Fibroblast of gingiva (primary cell): ENCODE measurements at regions not wholly inside any gene's neighbourhood (a gene's known extent, or its start where the extent isn't known, plus 50 kb on each side); places are given as distances from the start of the nearest gene placed in this dataset.
"Not testable (repeated sequence)": the region's sequence is repeated elsewhere in the genome, so short reads cannot be mapped to it uniquely, and the experiment has no call there.

Source experiments
- DNase-seq: peaks from one replicate; pipeline ENCODE4 v3.0.0-alpha.2; 2011; ENCODE audit warnings: low read depth

DNA sequence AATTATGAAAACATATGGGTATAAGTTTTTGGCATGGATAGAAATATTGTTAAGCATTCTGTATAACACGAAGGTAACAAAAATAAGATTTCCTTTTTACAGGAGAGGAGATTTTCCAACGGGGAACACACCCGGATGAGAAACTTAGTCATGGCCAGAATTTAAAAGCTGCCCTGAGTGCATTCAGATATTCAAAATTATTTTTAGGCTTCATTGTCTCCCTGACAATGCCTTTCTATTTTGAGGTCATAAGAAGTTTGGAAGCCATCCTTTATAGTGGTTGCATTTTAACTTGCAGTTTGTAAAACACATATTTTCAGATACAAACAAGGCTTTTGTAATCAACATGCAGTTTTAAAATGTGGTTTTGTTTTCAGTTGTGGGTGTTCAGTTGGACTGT lies 357.5 kb upstream of the FAM47C start:
- no peak for DNase-seq

DNA sequence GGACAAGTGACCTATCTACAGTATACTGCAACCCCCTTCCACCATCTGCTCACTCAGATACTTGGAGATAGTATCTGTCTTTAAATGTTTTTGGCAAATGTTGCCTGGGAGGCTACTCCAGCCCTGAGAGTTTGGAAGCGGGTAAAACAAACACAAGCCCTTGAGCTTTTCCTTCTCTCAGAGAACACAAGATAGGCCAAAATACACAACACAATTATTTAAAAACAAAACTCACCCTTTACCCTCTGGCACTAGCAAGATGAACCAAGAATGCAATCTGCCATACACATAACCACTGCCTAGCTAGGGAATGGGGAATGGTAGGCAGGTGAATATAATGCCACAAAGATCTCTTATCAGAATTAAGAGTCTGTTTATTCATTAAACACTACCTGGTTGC lies 324.7 kb upstream of the FAM47C start:
- no peak for DNase-seq

DNA sequence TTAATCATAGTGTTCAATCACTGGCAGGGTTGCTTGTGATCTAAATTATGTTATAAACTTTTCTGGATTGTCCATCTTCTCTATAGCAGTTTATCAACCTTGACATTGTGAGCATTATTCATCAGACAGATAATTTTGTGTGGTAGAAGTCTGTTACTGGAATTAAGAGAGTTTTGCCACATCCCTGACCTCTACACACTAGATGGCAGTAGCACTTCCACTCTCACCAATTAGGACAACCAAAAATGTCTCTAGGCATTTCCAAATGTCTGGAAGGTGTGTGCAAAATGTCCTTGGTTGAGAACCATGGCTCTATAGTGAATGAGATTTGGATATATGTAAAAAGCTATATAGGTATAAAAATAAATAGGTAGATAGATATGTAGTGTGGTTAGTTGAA lies 324.1 kb upstream of the FAM47C start:
- no peak for DNase-seq

GRCh38 chrX:36721990-36722389 lies 286.2 kb upstream of the FAM47C start:
- DNase-seq = no peak

- no peak for DNase-seq
Observed at GRCh38 chrX:36753602-36754001, 254.6 kb upstream of the FAM47C start.

DNA sequence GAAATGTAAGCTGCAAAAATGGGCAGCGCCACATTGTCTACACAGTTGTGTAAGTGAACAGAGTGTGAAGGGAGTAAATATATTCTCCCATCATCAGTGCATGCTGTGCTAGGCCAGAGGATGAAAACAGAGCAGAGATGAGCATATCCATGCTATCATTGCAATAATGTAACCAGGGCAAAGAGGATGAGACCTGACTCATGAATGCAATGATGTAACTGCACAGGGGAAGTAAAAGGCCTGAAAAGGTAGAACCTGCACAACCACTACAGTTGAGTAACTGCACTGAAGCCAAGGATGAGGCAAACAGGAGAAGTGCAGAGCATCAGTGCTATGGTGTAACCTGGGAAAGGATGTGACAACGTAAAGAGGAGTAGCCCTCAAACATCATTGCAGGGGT lies 220.4 kb upstream of the FAM47C start:
- no peak for DNase-seq

- no peak for DNase-seq
Observed at GRCh38 chrX:36803151-36803550, 205.0 kb upstream of the FAM47C start.

GRCh38 chrX:36804066-36804465 lies 204.1 kb upstream of the FAM47C start:
- DNase-seq = no peak

DNA sequence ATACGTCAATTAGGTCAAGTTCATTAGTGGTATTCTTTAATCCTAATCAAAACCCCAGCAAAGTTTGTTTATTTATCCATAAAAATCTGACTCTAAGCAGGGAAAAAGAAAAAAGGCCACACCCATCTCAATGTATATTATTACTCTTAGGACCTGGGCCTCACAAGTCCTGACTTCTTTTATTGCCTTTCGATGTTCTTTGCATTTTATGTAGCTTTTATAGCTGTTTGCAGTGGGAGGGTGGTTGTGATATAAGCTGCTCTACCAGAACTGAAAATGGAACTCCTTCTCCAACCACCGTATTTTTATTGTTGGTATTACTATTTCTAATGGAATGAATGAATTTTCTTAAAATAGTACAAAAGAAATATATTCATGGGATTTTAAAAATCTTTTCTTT lies 163.3 kb upstream of the FAM47C start:
- no peak for DNase-seq

DNA sequence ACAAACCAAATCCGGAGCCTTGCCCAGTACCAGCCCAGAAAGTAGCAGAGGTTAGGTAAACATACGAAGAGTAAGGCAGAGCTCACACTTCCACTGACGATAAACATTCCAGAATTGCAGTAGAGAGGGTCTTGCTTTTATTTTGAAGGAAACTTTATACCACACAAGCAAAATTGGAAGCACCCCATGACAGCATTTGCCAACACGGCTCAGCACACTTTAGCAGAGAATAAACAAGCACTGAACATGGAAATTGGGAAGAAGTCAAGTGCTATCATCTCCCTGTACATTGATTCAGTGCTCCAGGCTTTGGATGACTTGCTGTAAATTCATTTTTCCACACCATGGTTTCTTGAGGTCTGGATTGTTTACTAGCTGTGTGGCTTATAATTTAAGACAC lies 160.7 kb upstream of the FAM47C start:
- DNase-seq = no peak

DNA sequence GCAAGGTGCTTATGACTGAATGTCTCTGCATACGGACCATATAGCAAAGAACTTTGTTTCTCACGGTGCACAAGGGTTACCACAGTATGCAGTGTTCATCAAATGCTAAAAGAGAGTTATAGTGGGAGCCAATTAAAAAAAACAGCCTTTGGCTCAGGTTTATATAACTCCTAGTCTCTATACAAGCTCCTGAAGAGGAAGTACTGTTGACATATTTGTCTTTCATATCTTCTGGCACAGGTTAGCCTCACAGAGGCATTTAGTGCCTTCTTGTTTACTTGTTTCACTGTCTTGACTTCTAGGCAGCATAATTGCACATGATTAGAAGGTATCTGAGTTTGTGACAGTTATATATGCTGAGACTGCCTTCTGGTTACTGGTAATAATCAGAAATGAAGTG lies 158.8 kb upstream of the FAM47C start:
- DNase-seq = no peak

DNA sequence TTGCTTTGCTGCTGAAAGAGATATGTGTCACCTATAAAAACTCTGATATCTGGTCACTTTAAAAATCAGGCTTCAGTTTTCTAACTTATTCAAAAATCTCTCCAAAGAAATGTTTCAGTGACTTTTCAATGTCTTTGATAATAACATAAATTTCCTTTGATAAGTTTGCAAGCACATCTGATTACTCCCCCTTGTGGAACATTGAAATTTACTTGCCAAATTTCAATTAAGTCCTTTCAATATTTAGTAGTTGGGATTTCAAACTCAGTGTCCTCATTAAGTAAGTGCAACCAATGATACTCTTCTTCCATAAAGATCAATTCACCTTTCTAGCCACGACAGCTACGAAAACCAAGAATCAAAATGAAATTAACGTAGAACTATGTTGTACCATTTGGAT lies 151.3 kb upstream of the FAM47C start:
- no peak for DNase-seq

DNA sequence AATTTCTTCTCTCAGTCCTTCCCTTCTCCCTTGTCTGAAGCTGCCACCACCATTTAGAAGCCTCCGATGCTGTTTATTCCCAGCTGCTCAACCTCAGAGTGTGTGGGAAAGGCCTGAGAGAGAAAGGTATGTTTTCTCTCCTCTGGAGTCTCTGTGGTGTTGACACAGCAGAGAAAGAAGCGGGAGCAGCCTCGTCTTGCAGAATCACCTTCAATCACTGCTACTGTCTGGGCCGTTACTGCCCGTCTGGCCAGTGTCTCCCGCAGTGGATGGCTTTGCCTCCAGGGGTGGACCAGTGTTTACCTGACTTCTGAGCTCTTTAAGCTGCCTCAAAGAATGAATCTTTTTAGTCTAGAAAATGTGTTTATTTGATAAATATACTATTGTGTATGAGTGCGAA lies 148.9 kb upstream of the FAM47C start:
- DNase-seq = no peak

DNA sequence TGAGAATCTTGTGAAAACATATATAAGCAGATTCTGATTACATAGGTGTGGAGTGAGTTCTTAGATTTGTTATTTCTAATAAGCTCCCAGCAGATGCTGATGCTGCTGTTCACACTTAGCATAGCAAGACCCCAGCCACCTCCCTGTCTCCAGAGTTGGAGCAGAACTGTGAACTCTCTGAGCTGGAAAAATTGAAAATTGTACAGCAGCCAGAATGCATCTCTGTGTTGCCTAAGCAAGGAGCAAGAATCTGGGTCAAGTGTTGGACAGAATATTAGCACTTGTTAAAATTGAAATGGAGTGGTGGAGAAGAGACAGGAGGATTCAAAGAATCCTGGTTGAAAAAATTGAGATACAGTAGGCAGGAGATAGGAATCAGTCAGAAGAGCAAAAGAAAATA lies 146.6 kb upstream of the FAM47C start:
- DNase-seq = no peak

DNA sequence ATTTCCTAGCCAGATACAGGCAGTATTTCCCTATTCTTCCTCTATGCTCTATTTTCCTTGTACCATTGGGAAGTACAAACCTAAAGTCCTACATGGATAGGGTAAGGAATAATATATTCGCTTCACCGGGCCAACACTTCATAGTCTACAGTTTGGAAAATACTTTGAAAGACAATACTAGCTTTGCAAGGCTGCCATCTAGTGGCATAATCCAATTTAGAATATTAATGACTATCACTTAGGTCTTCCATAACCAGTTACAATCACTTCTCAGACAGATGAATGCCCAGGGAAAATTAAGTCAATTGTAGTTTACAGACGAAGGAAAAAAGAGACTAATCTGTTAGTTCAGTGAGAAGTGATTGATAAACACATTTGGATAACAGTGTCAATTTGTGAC lies 141.0 kb upstream of the FAM47C start:
- peak; percentile 0 for DNase-seq

- no peak for DNase-seq
Observed at GRCh38 chrX:36868592-36868991, 139.6 kb upstream of the FAM47C start.

GRCh38 chrX:36869457-36869856 lies 138.7 kb upstream of the FAM47C start:
- no peak for DNase-seq

DNA sequence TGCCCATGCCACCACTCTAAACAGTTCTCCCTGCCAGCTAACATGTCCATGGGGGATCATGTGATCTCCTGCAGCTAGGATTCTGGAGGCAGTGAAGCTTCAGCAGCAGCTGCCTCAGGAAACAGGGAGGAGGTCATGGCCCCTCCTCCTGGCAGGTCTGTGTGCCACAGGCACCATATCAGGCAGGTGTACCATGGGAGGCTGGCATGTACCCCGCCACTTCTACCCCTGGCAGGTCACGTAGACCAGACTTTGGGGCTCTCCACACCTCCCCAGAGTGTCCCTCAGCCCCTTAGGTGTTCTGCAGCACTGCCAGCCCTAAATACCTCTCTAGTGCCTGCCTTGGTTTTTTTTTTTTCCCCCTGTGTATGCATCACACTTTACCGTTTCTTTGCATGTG lies 110.5 kb upstream of the FAM47C start:
- DNase-seq = no peak

DNA sequence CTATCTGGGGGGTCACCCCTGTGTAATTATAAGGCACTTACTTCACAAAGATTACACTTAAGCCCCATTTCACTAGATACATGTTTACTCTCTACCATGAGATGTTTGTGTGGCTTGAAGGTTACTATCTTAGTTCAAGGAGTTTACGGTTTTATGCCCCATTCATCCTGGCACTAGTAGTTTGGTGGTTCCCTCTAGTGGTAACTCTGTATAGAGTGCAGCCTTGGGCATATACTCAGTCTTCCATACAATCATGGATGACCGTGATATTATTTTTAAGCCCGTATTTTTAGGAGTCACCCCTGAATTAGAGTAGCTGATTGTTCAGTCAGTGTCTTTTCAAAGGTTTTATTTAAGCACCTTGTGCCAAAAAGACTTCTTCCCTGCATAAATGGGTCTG lies 109.9 kb upstream of the FAM47C start:
- DNase-seq = no peak

DNA sequence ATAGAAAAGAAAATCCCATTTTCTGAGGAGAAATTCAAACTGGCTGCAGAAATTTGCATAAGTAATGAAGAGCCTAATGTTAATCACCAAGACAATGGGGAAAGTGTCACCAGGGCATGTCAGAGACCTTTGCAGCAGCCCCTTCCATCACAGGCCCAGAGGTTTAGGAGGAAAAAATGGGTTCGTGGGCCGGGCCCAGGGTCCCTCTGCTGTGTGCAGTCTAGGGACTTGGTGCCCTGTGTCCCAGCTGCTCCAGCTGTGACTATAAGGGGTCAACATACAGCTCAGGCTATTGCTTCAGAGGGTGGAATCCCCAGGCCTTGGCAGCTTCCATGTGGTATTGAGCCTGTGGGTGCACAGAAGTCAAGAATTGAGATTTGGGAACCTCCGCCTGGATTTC lies 103.6 kb upstream of the FAM47C start:
- not testable (repeated sequence) for DNase-seq

DNA sequence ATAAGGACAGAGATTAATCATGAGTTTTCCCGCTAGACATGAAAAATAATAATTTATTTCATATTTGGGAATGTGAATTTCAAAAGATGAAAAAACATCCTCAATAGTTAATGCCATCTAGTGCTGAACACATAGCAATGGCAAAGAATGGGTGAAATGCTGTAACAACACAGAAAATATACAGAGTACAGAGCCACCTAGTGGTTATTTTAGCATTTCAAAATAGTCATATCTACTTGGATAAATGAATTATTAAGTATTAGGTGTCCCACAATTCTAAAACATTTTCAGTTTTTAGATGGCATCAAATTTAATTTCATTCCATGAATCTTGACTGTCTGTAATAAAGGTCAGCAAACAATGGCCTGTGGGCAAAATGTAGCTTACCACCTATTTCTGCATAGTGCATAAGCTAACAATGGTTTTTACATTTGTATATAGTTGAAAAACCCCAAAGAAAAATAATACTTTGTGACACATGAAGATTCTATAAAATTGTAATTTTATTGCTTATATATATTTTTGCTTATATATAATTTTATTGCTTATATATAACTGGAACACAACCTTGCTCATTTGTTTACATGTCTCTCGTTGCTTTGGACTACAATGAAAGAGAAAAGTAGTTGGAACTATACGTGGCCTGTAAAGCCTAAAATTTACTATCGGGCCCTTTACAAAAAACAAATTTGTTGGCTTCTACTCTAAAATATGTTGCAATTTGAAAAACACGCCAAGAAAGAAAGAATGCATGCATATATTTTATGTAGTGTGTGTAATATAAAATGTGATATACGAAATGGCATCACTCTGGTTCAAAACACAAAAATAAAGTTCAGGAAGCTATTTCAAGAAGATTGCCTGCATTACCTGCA lies 99.1 kb upstream of the FAM47C start:
- DNase-seq = peak; percentile 2

DNA sequence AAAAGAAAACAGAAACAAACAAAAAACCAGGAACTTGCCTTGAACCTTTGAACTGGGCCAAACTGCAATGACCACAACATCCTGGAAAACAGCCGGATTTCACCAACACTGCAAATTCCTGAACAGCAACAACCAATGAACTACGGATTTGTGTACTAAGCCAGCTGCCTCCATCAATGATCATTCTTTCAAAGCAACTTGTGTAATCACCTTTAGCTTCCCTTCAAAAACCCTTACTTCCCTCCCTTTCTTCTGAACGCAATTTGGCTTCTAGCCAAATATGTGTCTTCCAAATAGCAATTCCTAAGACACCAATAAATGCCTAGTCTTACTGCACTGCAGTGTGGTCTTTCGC lies 98.5 kb upstream of the FAM47C start:
- DNase-seq = peak; percentile 21

DNA sequence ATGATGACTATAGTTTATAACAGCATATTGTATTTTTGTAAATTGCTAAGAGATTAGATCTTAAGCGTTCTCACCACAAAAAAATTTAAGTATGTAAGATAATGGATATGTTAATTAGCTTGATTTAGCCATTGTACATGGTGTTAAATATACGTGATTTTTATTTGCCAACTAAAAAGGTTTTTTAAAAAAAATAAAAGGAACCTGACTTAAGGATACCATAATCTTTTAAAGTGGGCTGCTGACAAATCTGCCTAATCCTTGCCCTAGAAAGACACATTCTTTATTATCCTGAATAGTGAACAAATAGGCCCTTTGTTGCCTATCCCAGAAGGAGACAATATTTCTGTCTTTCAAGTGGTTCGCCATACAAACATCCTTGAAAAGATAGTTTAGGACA lies 94.6 kb upstream of the FAM47C start:
- no peak for DNase-seq

DNA sequence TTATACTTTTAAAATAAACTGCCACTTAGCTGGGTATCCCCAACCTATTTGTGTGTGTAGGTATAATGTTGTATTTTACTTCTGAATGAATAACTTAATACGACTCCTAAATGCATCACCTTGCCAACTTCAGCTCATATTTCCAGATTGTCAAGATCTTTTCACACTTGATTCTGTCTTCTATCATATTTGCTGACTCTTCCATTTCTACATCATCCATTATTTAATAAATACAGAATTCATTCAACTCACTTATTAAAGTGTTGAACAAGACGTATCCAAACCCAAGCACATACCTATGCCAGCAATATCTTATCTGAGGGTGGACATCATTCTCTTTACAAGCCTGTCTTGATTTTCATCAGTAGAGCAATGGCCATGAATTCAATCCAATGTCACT lies 91.2 kb upstream of the FAM47C start:
- no peak for DNase-seq

GRCh38 chrX:36927712-36928111 lies 80.5 kb upstream of the FAM47C start:
- DNase-seq = no peak
